Pancreas (tissue), 10 donors: ENCODE measurements at regions not wholly inside any gene's neighbourhood (a gene's known extent, or its start where the extent isn't known, plus 50 kb on each side); places are given as distances from the start of the nearest gene placed in this dataset.

Experiments used
- ATAC-seq, 4 donors: fragments of 200-7000 bp; cut with Tn5 transposase; one replicate each; pipeline versions ENCODE4 v1.8.0 to v1.9.1; 2020; ENCODE audit warnings: mild to moderate bottlenecking in 4 of 4, moderate library complexity in 4 of 4
- DNase-seq, 6 donors: peaks; one replicate each; pipeline ENCODE4 v3.0.0-alpha.2; 2020
- FAIRE-seq: peaks from 2 replicates; lab custom pipeline; 2012; peaks lifted over from hg19 to GRCh38; lab: Jason Lieb, UNC
- H3K27ac ChIP-seq, 4 donors: fragments of 200-600 bp; sonication (generic); 1 replicate in 3 of 4; 2 replicates in 1 of 4; pipeline versions ENCODE4 v1.5.0 to v1.8.0; 2020
- H3K27me3 ChIP-seq, 4 donors: fragments of 200-600 bp; one replicate each; pipeline ENCODE4 v1.8.0; 2021
- H3K36me3 ChIP-seq, 3 donors: fragments of 200-600 bp; sonication (generic) in 1 of 3; one replicate each; pipeline versions ENCODE4 v1.5.0 to v1.8.0; 2020 to 2021
- H3K4me1 ChIP-seq, 3 donors: fragments of 200-600 bp; one replicate each; pipeline ENCODE4 v1.8.0; 2021
- H3K4me3 ChIP-seq, 4 donors: fragments of 200-600 bp; sonication (generic) in 2 of 4; one replicate each; pipeline versions ENCODE4 v1.5.0 to v1.8.0; 2020 to 2021
- H3K9me3 ChIP-seq, 4 donors: fragments of 200-600 bp; one replicate each; pipeline ENCODE4 v1.8.0; 2021
- CTCF ChIP-seq, 4 donors: fragments of 200-600 bp; sonication (generic) in 3 of 4; IDR thresholded peaks; one replicate each; pipeline versions ENCODE4 v1.5.0 to v1.8.0; 2021; ENCODE audit warnings: antibody characterized with exemption in 4 of 4
- WGBS, 2 donors: extraction: QIAGEN DNeasy Blood & Tissue Kit; methylation state at CpG; one replicate each; pipeline ENCODE4 v1.1.7; 2013; 5-methylcytosine and 5-hydroxymethylcytosine counted together
- intact Hi-C, 3 donors: fragments of 100-400 bp; cut with DNase I; formaldehyde crosslinking; loops; one replicate each; pipeline versions ENCODE4 v1.11.1 to v1.14.2; 2022
- donor health status: healthy with polysubstance abuse.
- donor health status: DM: no; HTN: no; CAD: no; lungs with moderate emphysema.
- donor health status: DM: no; HTN: no; CAD: no.
- donor health status: control.
- donor health status: control.
- donor health status: Bipolar disorder and iron deficiency.
- donor health status: DM: yes; HTN: yes; CAD: no.
- donor health status: DM: no; HTN: no; CAD: no.
- donor health status: DM: no; HTN: no; CAD: no.
- donor health status: DM: yes; HTN: yes; CAD: no.

GRCh38 chr7:41103331-41103730 is 599.6 kb downstream of the INHBA start:
- intact Hi-C loops = no loop called here
- no peaks in the 10 kb centered on the region for H3K27me3 ChIP-seq
- no peaks in the 10 kb centered on the region for H3K36me3 ChIP-seq
- H3K4me3 ChIP-seq = no peak overlapping the region
- no peaks in the 10 kb centered on the region for H3K4me1 ChIP-seq
- no peak for FAIRE-seq
- no peaks in the 10 kb centered on the region for H3K9me3 ChIP-seq
- ATAC-seq = no peak
- no peak for TF ChIP-seq CTCF (IDR thresholded peaks at IDR 0.05)
- H3K27ac ChIP-seq = no peak overlapping the region
- DNase-seq = no peak

- Histone ChIP-seq H3K36me3 (no peaks in the 10 kb centered on the region), H3K27ac (no peak overlapping the region), H3K4me3 (no peak overlapping the region), H3K9me3 (no peaks in the 10 kb centered on the region), H3K4me1 (no peaks in the 10 kb centered on the region), H3K27me3 (no peaks in the 10 kb centered on the region)
- WGBS, 2 donors = 57 to 79% methylated on average over 5 of the region's 5 CpGs
- ATAC-seq (no peak), DNase-seq (no peak), FAIRE-seq (no peak)
- intact Hi-C loops = no loop called here
- TF ChIP-seq CTCF (IDR thresholded peaks at IDR 0.05) = no peak
These were observed 604.0 kb downstream of the INHBA start for GRCh38 chr7:41098846-41099245.

GRCh38 chr7:41098402-41098801 is 604.5 kb downstream of the INHBA start:
- intact Hi-C loops = no loop called here
- Histone ChIP-seq H3K27ac (no peak overlapping the region), H3K4me1 (no peaks in the 10 kb centered on the region), H3K36me3 (no peaks in the 10 kb centered on the region), H3K4me3 (no peak overlapping the region), H3K9me3 (no peaks in the 10 kb centered on the region), H3K27me3 (no peaks in the 10 kb centered on the region)
- FAIRE-seq = no peak
- TF ChIP-seq CTCF (IDR thresholded peaks at IDR 0.05) = no peak
- 52 to 56% methylated on average over 4 of the region's 4 CpGs for WGBS, 2 donors
- DNase-seq = no peak
- no peak for ATAC-seq

- no peaks in the 10 kb centered on the region for H3K36me3 ChIP-seq
- TF ChIP-seq CTCF (IDR thresholded peaks at IDR 0.05) = no peak
- DNase-seq (no peak), ATAC-seq (peak in 1 of 4 donors; percentile 16), FAIRE-seq (no peak)
- H3K4me1 ChIP-seq = no peaks in the 10 kb centered on the region
- H3K9me3 ChIP-seq = no peaks in the 10 kb centered on the region
- intact Hi-C loops = no loop called here
- WGBS, 2 donors = 68 to 78% methylated on average over 6 of the region's 6 CpGs
- no peak overlapping the region for H3K4me3 ChIP-seq
- no peaks in the 10 kb centered on the region for H3K27me3 ChIP-seq
- no peak overlapping the region for H3K27ac ChIP-seq
These were observed 605.4 kb downstream of the INHBA start for GRCh38 chr7:41097501-41097900.

GRCh38 chr7:41096917-41097316 is 606.0 kb downstream of the INHBA start:
- WGBS, 2 donors = 47 to 70% methylated on average over 4 of the region's 4 CpGs
- intact Hi-C loops = no loop called here
- FAIRE-seq = no peak

More at GRCh38 chr7:41096917-41097316, 606.0 kb downstream of the INHBA start:
- no peak for TF ChIP-seq CTCF (IDR thresholded peaks at IDR 0.05)
- no peaks in the 10 kb centered on the region for H3K9me3 ChIP-seq
- no peak overlapping the region for H3K27ac ChIP-seq
- no peaks in the 10 kb centered on the region for H3K4me1 ChIP-seq
- H3K4me3 ChIP-seq = no peak overlapping the region
- DNase-seq = no peak
- H3K27me3 ChIP-seq = no peaks in the 10 kb centered on the region
- no peaks in the 10 kb centered on the region for H3K36me3 ChIP-seq
- peak in 1 of 4 donors; percentile 37 for ATAC-seq
